ENCODE measurements at regions not wholly inside any gene's neighbourhood (a gene's known extent, or its start where the extent isn't known, plus 50 kb on each side); places are given as distances from the start of the nearest gene placed in this dataset.

DNA sequence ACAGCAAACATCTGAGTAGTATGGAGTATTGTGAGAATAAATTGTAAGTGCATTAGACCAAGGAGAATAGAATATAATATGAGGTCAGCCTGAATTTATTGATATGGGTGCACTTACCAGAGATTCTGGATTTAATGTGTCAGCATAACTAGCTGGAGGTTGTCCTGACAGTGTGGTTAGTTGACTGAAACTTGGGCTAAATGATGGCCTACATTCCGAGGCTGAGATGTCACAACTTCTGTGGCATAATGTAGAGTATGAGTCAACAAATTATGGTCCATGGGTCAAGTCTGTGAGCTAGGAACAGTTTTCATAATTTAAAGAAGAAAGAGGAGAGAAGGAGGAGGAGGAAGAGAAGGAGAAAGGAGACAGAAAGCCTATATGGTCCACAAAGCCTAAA, 127.6 kb downstream of the QPCT start:
- Histone ChIP-seq H3K4me1 (ENCODE audit: insufficient read depth, low read length, poor library complexity, severe bottlenecking) (no peaks in the 10 kb centered on the region), H3K79me2 (ENCODE audit: insufficient read depth, low read depth, low read length) (no peaks in the 10 kb centered on the region), H3K4me2 (ENCODE audit: low read length) (no peak overlapping the region), H2AFZ (ENCODE audit: low read length) (no peak overlapping the region), H3K36me3 (ENCODE audit: insufficient read depth, low read length) (no peaks in the 10 kb centered on the region), H3K27ac (ENCODE audit: low read depth, low read length, poor library complexity, severe bottlenecking) (no peak overlapping the region), H3K4me3 (ENCODE audit: low read depth, low read length, poor library complexity, severe bottlenecking) (no peak overlapping the region), H3K9me2 (ENCODE audit: insufficient read depth, low read length) (no peaks in the 10 kb centered on the region), H4K20me1 (ENCODE audit: insufficient read depth, low read length) (no peaks in the 10 kb centered on the region), H3K9me3 (ENCODE audit: low read length) (no peaks in the 10 kb centered on the region)
- DNase-seq (ENCODE audit: low spot score): no peak
- TF ChIP-seq CTCF (conservative IDR thresholded peaks at IDR 0.05; ENCODE audit: low read length) (no peak), EZH2phosphoT487 (IDR thresholded peaks at IDR 0.05; ENCODE audit: borderline replicate concordance, low read depth, low read length) (no peak)
- intact Hi-C loops (cut with micrococcal nuclease; ENCODE audit: unreplicated experiment): no loop called here
- BruUV-seq (replicated peaks): no TSS peak
- ChIA-PET CTCF (ENCODE audit: unreplicated experiment) (no interaction called here), POLR2A (no interaction called here)

DNA sequence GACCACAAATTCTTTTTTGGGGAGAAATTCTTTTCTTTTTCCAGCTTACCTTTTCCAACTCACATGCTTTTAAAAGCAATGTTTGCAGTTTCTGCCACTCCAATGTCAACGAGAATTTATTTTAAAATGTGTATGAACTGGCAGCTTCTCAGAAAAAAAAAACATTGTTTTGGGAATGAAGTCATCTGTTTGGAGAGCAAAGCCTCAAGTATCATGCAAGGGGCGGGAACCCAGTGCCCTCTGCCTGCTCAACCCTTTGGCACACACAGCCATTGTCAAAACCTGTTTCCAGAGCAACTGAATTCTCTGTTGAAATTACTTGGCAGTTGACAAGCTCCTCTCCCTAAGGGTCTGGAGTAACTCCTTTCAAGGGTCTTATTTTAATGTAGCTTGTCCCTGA, 128.5 kb downstream of the QPCT start:
- ChIA-PET CTCF (ENCODE audit: unreplicated experiment) (no interaction called here), POLR2A (interaction anchor here (0.7 to 1.6 kb wide), 5 partner anchors 9 to 686 kb away, joined by 3 to 8 read pairs (median 4); no protein-coding TSS in a partner anchor)
- DNase-seq (ENCODE audit: low spot score): no peak
- Histone ChIP-seq H3K27ac (ENCODE audit: low read depth, low read length, poor library complexity, severe bottlenecking) (no peak overlapping the region), H3K4me2 (ENCODE audit: low read length) (no peak overlapping the region), H4K20me1 (ENCODE audit: insufficient read depth, low read length) (no peaks in the 10 kb centered on the region), H3K79me2 (ENCODE audit: insufficient read depth, low read depth, low read length) (no peaks in the 10 kb centered on the region), H3K4me1 (ENCODE audit: insufficient read depth, low read length, poor library complexity, severe bottlenecking) (no peaks in the 10 kb centered on the region), H3K36me3 (ENCODE audit: insufficient read depth, low read length) (no peaks in the 10 kb centered on the region), H3K9me3 (ENCODE audit: low read length) (no peaks in the 10 kb centered on the region), H2AFZ (ENCODE audit: low read length) (no peak overlapping the region), H3K9me2 (ENCODE audit: insufficient read depth, low read length) (no peaks in the 10 kb centered on the region), H3K4me3 (ENCODE audit: low read depth, low read length, poor library complexity, severe bottlenecking) (no peak overlapping the region)
- TF ChIP-seq EZH2phosphoT487 (IDR thresholded peaks at IDR 0.05; ENCODE audit: borderline replicate concordance, low read depth, low read length): no peak
- no peak for TF ChIP-seq CTCF (conservative IDR thresholded peaks at IDR 0.05; ENCODE audit: low read length)
- intact Hi-C loops (cut with micrococcal nuclease; ENCODE audit: unreplicated experiment): no loop called here
- no TSS peak for BruUV-seq (replicated peaks)

GRCh38 chr2:37476411-37476810, 132.0 kb downstream of the QPCT start:
- BruUV-seq (replicated peaks): no TSS peak
- H3K27ac ChIP-seq (ENCODE audit: low read depth, low read length, poor library complexity, severe bottlenecking): no peak overlapping the region
- no peak overlapping the region for H3K4me2 ChIP-seq (ENCODE audit: low read length)
- POLR2A ChIA-PET: interaction anchor here (0.6 kb wide), 1 partner anchor 29 kb away, joined by 3 read pairs; no protein-coding TSS in a partner anchor
- no peak overlapping the region for H2AFZ ChIP-seq (ENCODE audit: low read length)
- intact Hi-C loops (cut with micrococcal nuclease; ENCODE audit: unreplicated experiment): no loop called here
- no peak overlapping the region for H3K4me3 ChIP-seq (ENCODE audit: low read depth, low read length, poor library complexity, severe bottlenecking)
- DNase-seq (ENCODE audit: low spot score): no peak
- no peaks in the 10 kb centered on the region for H3K36me3 ChIP-seq (ENCODE audit: insufficient read depth, low read length)
- H3K9me3 ChIP-seq (ENCODE audit: low read length): no peaks in the 10 kb centered on the region
- H3K79me2 ChIP-seq (ENCODE audit: insufficient read depth, low read depth, low read length): no peaks in the 10 kb centered on the region
- CTCF ChIA-PET (ENCODE audit: unreplicated experiment): no interaction called here
- no peaks in the 10 kb centered on the region for H3K9me2 ChIP-seq (ENCODE audit: insufficient read depth, low read length)
- TF ChIP-seq CTCF (conservative IDR thresholded peaks at IDR 0.05; ENCODE audit: low read length) (no peak), EZH2phosphoT487 (IDR thresholded peaks at IDR 0.05; ENCODE audit: borderline replicate concordance, low read depth, low read length) (no peak)
- H3K4me1 ChIP-seq (ENCODE audit: insufficient read depth, low read length, poor library complexity, severe bottlenecking): no peaks in the 10 kb centered on the region
- no peaks in the 10 kb centered on the region for H4K20me1 ChIP-seq (ENCODE audit: insufficient read depth, low read length)
